ENCODE measurements at regions not wholly inside any gene's neighbourhood (a gene's known extent, or its start where the extent isn't known, plus 50 kb on each side); places are given as distances from the start of the nearest gene placed in this dataset.

DNA sequence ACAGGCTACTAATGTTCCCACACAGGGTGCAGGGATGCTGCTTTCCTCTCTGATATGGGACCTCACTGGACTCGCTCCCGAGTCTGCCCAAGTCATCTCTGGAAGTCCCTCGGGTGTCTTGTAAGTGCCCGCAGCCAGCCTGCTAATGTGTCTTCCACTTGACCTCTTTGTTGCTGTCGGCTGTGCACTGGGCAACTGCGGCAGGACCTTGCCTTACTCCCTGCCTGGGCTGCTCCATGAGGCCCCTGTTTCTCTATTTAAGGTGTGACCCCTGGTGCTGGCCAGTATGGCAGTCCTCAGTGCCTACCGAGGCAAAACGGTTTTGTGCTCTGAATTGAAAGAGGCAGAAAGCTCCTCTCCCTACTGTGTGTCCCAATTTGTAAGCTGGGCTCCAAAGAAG lies 88.8 kb upstream of the DUSP5 start:
- Histone ChIP-seq H3K4me3 (ENCODE audit: low read length) (no peak overlapping the region), H3K9me3 (ENCODE audit: control insufficient read depth, low read length) (no peaks in the 10 kb centered on the region), H3K36me3 (ENCODE audit: control insufficient read depth, insufficient read depth, low read length, severe bottlenecking) (no peaks in the 10 kb centered on the region), H3K4me1 (ENCODE audit: control insufficient read depth, insufficient read depth, low read length) (peaks cover 53% of the 10 kb centered on the region), H3K9ac (ENCODE audit: low read length) (peak overlapping the region; percentile 35), H3K27me3 (replicated peaks; ENCODE audit: control insufficient read depth, insufficient read depth, low read length) (no peaks in the 10 kb centered on the region)
- no peak for DNase-seq (ENCODE audit: low read depth)

DNA sequence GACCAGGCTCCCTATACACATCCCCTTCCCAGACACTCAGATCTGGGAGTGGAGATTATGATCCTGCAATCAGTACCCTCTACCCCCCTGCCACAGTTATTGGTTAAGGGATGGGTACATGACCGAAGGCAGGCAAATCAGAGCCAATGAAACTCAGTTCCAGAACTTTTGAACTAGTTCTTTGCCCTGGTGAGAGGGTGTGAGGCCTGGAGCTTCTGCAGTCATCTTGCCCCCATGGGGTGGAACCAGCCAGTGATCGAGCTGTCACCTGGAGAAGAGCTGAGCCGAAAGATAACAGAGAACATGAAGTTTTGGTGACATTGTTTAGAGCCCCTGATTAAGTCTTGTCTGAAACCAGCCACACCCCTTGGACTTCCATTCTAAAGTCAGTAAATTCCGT lies 88.2 kb upstream of the DUSP5 start:
- no peaks in the 10 kb centered on the region for H3K36me3 ChIP-seq (ENCODE audit: control insufficient read depth, insufficient read depth, low read length, severe bottlenecking)
- H3K4me1 ChIP-seq (ENCODE audit: control insufficient read depth, insufficient read depth, low read length), result peaks cover 53% of the 10 kb centered on the region

DNA sequence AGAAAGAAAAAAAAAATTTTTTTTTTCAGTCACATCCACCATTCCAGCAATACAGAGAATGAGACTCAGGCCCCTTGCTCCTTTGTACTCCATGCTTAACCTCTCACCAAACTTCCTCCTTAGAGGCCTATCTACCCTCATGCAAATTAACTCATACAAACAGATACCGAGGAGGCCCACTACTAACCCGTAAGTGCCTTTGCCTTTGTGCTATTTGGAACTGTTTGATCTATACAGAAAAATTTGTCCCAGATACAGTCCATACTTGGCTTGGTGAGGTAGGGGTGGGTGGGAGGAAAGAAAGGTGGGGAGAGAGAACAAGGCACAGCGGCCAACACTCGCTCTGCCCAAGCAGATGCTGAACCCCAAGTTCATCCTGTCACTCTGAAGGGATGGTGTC lies 87.8 kb upstream of the DUSP5 start:
- no peak overlapping the region for H3K4me3 ChIP-seq (ENCODE audit: low read length)
- DNase-seq (ENCODE audit: low read depth), result no peak
- H3K36me3 ChIP-seq (ENCODE audit: control insufficient read depth, insufficient read depth, low read length, severe bottlenecking), result no peaks in the 10 kb centered on the region
- H3K9me3 ChIP-seq (ENCODE audit: control insufficient read depth, low read length), result no peaks in the 10 kb centered on the region
- peaks cover 53% of the 10 kb centered on the region for H3K4me1 ChIP-seq (ENCODE audit: control insufficient read depth, insufficient read depth, low read length)
- H3K9ac ChIP-seq (ENCODE audit: low read length), result peak overlapping the region; percentile 16
- H3K27me3 ChIP-seq (replicated peaks; ENCODE audit: control insufficient read depth, insufficient read depth, low read length), result no peaks in the 10 kb centered on the region

More for the DNA sequence above, 88.2 kb upstream of the DUSP5 start:
- no peak overlapping the region for H3K4me3 ChIP-seq (ENCODE audit: low read length)
- no peaks in the 10 kb centered on the region for H3K27me3 ChIP-seq (replicated peaks; ENCODE audit: control insufficient read depth, insufficient read depth, low read length)
- no peaks in the 10 kb centered on the region for H3K9me3 ChIP-seq (ENCODE audit: control insufficient read depth, low read length)
- H3K9ac ChIP-seq (ENCODE audit: low read length), result peak overlapping the region; percentile 30
- DNase-seq (ENCODE audit: low read depth), result no peak

DNA sequence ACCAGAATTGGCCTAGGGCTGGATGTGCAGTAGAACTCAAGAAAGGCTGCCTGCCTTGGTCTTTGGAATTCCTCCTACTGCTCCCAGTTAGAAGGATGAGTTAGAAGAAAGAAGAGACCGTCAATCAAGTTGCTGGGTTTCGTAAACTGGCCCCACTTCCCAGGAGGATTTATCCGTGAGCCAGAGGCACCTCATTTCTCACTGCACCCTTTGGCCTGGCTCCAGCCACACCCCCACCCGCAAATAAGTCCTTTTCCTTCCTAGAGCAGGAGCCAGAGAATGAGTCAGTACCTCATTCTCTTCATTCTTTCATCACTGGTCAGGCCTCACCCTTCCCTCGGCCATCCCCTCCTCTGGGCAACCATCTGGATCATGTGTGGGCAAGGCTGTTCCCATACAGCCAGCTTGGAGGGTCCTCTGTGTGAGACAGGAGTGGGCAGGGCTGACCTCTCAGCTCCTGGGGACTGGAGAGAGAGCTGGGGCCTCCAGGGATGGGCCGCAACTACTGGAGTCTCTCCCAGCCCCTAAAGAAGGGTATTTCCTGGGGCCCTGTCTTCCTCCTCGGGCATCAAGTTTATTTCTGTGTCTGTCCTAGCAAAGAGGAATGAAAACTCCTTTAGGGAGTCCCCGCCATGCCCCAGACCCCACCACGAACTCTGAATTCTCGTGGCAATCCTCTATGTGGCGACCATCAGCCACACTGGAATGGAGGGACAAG lies 87.2 kb upstream of the DUSP5 start:
- H3K4me3 ChIP-seq (ENCODE audit: low read length), result peak overlapping the region; percentile 33
- H3K4me1 ChIP-seq (ENCODE audit: control insufficient read depth, insufficient read depth, low read length), result peaks cover 53% of the 10 kb centered on the region
- DNase-seq (ENCODE audit: low read depth), result peak; percentile 93
- no peaks in the 10 kb centered on the region for H3K27me3 ChIP-seq (replicated peaks; ENCODE audit: control insufficient read depth, insufficient read depth, low read length)
- H3K9me3 ChIP-seq (ENCODE audit: control insufficient read depth, low read length), result no peaks in the 10 kb centered on the region
- peak overlapping the region; percentile 16 for H3K9ac ChIP-seq (ENCODE audit: low read length)
- no peaks in the 10 kb centered on the region for H3K36me3 ChIP-seq (ENCODE audit: control insufficient read depth, insufficient read depth, low read length, severe bottlenecking)

DNA sequence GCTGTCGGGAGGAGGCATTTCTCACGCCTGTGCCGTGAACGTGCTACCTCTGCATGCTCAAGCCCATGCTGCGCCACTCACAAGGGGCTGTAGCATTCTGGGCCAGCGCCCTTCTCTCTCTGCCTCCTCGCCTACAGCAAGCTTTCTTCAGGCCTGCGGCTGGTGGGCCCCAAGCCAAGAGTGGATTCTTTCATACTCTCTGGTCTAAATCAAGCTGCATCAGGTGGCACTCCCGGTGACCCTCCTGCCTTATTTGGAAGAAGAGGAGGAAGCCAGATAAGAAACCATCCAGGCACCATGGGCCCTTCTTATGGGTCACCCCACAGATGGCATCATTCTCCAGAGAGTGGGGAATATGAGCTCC lies 86.7 kb upstream of the DUSP5 start:
- peak overlapping the region; percentile 16 for H3K9ac ChIP-seq (ENCODE audit: low read length)
- no peaks in the 10 kb centered on the region for H3K9me3 ChIP-seq (ENCODE audit: control insufficient read depth, low read length)
- DNase-seq (ENCODE audit: low read depth), result peak; percentile 61
- H3K27me3 ChIP-seq (replicated peaks; ENCODE audit: control insufficient read depth, insufficient read depth, low read length), result no peaks in the 10 kb centered on the region
- peak overlapping the region; percentile 33 for H3K4me3 ChIP-seq (ENCODE audit: low read length)
- no peaks in the 10 kb centered on the region for H3K36me3 ChIP-seq (ENCODE audit: control insufficient read depth, insufficient read depth, low read length, severe bottlenecking)
- H3K4me1 ChIP-seq (ENCODE audit: control insufficient read depth, insufficient read depth, low read length), result peaks cover 53% of the 10 kb centered on the region

DNA sequence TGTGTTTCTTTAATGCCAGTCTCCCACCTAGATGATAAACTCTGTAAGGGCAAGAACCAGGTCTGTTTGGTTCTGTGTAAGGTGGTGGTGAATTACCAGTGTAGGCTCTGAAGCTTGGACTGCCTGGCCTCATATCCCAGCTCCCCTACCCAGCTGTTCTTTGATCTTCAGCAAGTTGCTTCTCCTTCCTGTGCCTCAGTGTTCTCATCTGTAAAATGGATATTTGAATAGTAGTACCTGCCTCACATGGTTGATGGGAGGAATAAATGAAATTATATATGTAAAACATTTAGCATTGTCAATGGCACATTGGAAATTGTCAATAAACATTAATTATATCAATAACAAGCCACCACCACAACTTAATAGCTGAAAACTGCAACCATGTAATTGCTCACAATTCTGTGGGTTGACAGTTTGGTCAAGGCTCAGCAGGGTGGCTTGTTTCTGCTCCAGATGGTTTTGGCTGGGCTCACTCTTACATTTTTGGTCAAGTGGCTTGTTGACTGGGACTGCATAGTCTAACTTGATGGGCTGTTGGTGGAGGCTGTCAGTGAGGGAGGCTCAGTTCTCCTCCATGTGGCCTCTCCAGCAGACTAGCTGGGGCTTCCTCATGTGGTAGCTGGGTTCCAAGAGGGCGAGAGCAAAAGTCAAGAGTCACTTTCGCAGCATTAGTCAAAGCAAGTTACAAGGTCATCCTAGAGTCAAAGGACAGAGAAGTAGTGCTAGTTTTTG lies 84.5 kb upstream of the DUSP5 start:
- no peaks in the 10 kb centered on the region for H3K27me3 ChIP-seq (replicated peaks; ENCODE audit: control insufficient read depth, insufficient read depth, low read length)
- H3K36me3 ChIP-seq (ENCODE audit: control insufficient read depth, insufficient read depth, low read length, severe bottlenecking), result no peaks in the 10 kb centered on the region
- no peak overlapping the region for H3K4me3 ChIP-seq (ENCODE audit: low read length)
- H3K4me1 ChIP-seq (ENCODE audit: control insufficient read depth, insufficient read depth, low read length), result peaks cover 46% of the 10 kb centered on the region
- no peak for DNase-seq (ENCODE audit: low read depth)
- peaks cover 4% of the 10 kb centered on the region for H3K9me3 ChIP-seq (ENCODE audit: control insufficient read depth, low read length)
- H3K9ac ChIP-seq (ENCODE audit: low read length), result no peak overlapping the region

DNA sequence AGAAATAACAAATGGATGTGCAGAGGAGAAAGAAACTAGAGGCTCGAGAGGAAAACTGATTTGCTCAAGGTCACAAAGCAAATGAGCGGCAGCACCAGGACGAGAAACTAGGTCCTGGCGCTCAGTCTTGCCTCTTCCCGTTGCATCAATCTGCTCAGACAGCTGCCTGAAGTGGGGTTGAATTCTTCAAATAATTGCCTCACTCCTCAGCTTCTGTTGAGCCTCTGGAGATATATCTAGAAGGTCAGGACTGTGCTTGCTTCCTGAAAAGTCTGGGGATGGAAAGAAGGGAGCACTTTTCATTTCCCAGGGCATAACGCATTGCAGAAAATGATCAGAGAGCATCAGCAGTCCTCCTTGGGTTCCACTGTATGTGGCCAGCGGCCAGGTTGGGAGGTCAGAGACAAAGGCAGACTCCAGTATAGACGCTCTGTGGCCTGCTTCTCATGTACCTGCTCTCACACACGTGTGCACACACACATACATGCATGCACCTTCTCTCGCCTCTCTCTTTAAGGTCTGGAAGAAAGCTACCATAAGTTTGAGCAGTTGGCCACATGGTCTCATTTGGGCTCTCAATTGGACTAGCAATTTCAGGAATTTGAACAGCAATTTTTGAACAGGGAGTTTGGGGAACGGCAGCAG lies 83.7 kb upstream of the DUSP5 start:
- Histone ChIP-seq H3K4me1 (ENCODE audit: control insufficient read depth, insufficient read depth, low read length) (peaks cover 39% of the 10 kb centered on the region), H3K4me3 (ENCODE audit: low read length) (no peak overlapping the region), H3K9ac (ENCODE audit: low read length) (no peak overlapping the region), H3K9me3 (ENCODE audit: control insufficient read depth, low read length) (peaks cover 4% of the 10 kb centered on the region), H3K27me3 (replicated peaks; ENCODE audit: control insufficient read depth, insufficient read depth, low read length) (no peaks in the 10 kb centered on the region), H3K36me3 (ENCODE audit: control insufficient read depth, insufficient read depth, low read length, severe bottlenecking) (no peaks in the 10 kb centered on the region)
- no peak for DNase-seq (ENCODE audit: low read depth)

DNA sequence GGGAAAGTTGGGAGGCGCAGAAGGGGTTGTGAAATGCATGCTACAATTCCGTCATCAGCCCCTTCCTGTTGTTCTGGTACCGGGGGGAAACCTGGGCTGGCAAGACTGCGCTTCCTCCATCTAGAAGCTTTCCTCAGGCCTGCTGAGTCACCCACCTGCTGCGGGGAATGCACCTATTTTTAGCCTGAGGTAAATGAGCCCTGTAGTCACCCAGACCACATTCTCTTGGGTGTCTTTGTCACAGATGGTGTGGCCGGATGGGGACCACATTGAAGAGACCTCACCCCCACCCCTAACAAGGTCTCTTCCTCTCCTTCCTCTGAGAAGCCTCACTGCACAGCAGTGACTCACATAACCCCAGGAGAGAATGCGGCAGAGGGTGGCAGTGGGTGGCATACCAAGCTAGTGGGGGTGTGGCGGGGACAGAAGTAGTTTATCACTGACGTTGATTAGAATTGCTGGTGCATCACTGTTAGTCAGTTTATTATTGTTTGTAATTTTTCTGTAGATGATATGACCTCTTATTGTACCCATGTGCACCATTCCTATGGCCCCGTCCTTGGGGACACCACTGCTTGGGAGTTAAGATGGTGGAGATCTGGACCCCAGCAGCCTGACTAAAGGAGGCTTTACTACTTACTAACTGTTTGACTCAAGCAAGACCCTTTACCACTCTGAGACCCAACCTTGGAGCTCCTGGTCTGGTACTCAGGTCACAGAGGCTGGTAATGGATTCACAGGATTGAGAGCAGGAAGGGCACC lies 83.0 kb upstream of the DUSP5 start:
- Histone ChIP-seq H3K27me3 (replicated peaks; ENCODE audit: control insufficient read depth, insufficient read depth, low read length) (no peaks in the 10 kb centered on the region), H3K9me3 (ENCODE audit: control insufficient read depth, low read length) (peaks cover 4% of the 10 kb centered on the region), H3K4me1 (ENCODE audit: control insufficient read depth, insufficient read depth, low read length) (peaks cover 33% of the 10 kb centered on the region), H3K36me3 (ENCODE audit: control insufficient read depth, insufficient read depth, low read length, severe bottlenecking) (no peaks in the 10 kb centered on the region), H3K9ac (ENCODE audit: low read length) (no peak overlapping the region), H3K4me3 (ENCODE audit: low read length) (no peak overlapping the region)
- no peak for DNase-seq (ENCODE audit: low read depth)

DNA sequence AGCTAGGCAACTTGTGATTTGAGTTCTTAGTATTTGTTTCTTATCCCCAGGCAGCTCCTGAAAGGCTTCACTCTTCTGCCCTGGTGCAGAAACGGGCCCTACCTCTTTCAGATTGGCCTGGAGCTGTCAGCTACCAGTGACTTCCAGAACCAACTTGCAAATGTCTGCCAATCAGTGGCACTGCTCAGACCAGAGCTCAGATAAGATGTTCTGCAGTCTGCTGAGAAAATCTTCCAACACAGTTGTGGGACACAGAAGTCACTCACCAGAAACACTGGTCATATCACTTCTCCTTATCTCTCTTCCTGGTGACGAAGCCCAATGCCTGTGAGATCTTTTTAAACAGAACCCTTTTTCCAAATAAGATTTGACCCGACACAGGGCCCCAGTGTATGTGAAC lies 81.9 kb upstream of the DUSP5 start:
- no peak for DNase-seq (ENCODE audit: low read depth)
- Histone ChIP-seq H3K4me3 (ENCODE audit: low read length) (no peak overlapping the region), H3K9ac (ENCODE audit: low read length) (no peak overlapping the region), H3K36me3 (ENCODE audit: control insufficient read depth, insufficient read depth, low read length, severe bottlenecking) (no peaks in the 10 kb centered on the region), H3K9me3 (ENCODE audit: control insufficient read depth, low read length) (peaks cover 4% of the 10 kb centered on the region), H3K4me1 (ENCODE audit: control insufficient read depth, insufficient read depth, low read length) (peaks cover 22% of the 10 kb centered on the region), H3K27me3 (replicated peaks; ENCODE audit: control insufficient read depth, insufficient read depth, low read length) (no peaks in the 10 kb centered on the region)

DNA sequence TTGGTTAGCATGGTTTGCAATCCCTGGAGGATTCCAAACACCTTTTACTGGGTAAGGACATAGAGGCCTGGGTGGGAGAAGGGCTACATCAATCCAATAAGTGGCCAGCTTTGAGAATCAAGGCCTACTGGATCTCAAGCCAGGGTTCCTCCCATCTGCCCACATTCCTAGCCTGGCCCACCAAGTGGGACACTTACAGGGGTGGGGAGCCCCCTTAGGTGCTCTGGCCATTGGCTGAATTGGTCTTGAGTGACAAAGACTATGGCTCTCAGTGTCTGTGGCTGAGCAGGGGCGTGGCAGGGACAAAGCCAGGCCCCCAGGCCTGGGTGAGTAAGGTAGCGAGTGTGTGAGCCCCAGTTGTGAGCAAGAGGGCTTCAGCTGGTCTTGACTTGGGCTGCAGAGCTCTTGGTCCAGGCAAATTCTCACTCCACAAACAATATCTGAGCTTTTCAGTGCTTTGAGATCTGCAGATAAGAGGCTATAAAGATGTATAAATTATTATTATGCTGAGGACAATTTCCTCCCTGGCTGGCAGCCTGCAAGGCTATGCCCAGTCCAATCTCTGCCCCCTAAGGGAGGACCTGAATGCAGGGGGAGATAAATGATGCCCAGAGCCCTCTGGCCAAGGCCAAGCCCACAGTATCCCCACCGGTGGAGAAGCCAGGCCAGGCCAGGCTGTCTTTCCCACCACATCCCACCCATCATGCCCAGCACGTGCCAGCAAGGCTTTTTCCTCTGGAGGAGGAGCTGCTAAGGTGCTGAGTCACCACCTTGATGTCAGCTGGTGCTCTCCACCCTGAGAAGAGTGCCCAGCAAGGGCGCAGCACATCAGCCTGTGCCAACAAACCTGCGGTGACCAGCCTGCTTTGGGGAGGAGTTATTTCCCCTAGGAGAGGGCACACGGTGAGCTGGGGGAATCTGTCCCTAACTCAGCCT lies 80.7 kb upstream of the DUSP5 start:
- H3K9me3 ChIP-seq (ENCODE audit: control insufficient read depth, low read length), result peaks cover 4% of the 10 kb centered on the region
- DNase-seq (ENCODE audit: low read depth), result no peak
- no peaks in the 10 kb centered on the region for H3K36me3 ChIP-seq (ENCODE audit: control insufficient read depth, insufficient read depth, low read length, severe bottlenecking)
- H3K27me3 ChIP-seq (replicated peaks; ENCODE audit: control insufficient read depth, insufficient read depth, low read length), result no peaks in the 10 kb centered on the region
- H3K9ac ChIP-seq (ENCODE audit: low read length), result no peak overlapping the region
- H3K4me3 ChIP-seq (ENCODE audit: low read length), result no peak overlapping the region
- H3K4me1 ChIP-seq (ENCODE audit: control insufficient read depth, insufficient read depth, low read length), result peaks cover 10% of the 10 kb centered on the region
